ENCODE measurements at regions not wholly inside any gene's neighbourhood (a gene's known extent, or its start where the extent isn't known, plus 50 kb on each side); places are given as distances from the start of the nearest gene placed in this dataset.

- Histone ChIP-seq H3K27me3 (ENCODE audit: control insufficient read depth, extremely low read depth, insufficient read depth, low read length) (no peaks in the 10 kb centered on the region), H4K20me1 (ENCODE audit: control insufficient read depth, extremely low read depth, insufficient read depth, low read length) (no peaks in the 10 kb centered on the region), H3K27ac (ENCODE audit: control insufficient read depth, insufficient read depth, low read length) (no peak overlapping the region), H3K9ac (ENCODE audit: control insufficient read depth, extremely low read depth, insufficient read depth, low read length) (no peak overlapping the region), H2AFZ (ENCODE audit: control insufficient read depth, low read length) (no peak overlapping the region), H3K36me3 (ENCODE audit: control insufficient read depth in 2 of 2, extremely low read depth in 1 of 2, insufficient read depth in 2 of 2, low read length in 2 of 2) (no peaks in the 10 kb centered on the region), H3K4me2 (ENCODE audit: control insufficient read depth, extremely low read depth, insufficient read depth, low read depth, low read length) (no peak overlapping the region), H3K9me1 (ENCODE audit: control insufficient read depth, extremely low read depth, insufficient read depth, low read length) (no peaks in the 10 kb centered on the region), H3K9me3 (ENCODE audit: control insufficient read depth, low read depth, low read length) (no peaks in the 10 kb centered on the region), H3K4me1 (ENCODE audit: control insufficient read depth, extremely low read depth, insufficient read depth, low read length) (no peaks in the 10 kb centered on the region), H3K79me2 (ENCODE audit: control insufficient read depth, insufficient read depth, low read length) (no peaks in the 10 kb centered on the region), H3K4me3 (ENCODE audit: control insufficient read depth in 2 of 3, extremely low read depth in 1 of 3, insufficient read depth in 2 of 3, low read depth in 1 of 3, low read length in 3 of 3) (no peak overlapping the region)
- no peak for TF ChIP-seq EZH2 (IDR thresholded peaks at IDR 0.05; ENCODE audit: low read length)
- FAIRE-seq (no peak), DNase-seq (ENCODE audit: low read depth, low spot score) (no peak)
- dilution Hi-C loops (cut with MboI; ENCODE audit: extremely low pct_ligation_motif_present, low sequenced_read_pairs): no loop called here
Measured at GRCh38 chr14:22399776-22400175, 189.2 kb downstream of the DAD1 start.

GRCh38 chr14:22397221-22397737 lies 191.7 kb downstream of the DAD1 start:
- Histone ChIP-seq H3K4me3 (ENCODE audit: control insufficient read depth in 2 of 3, extremely low read depth in 1 of 3, insufficient read depth in 2 of 3, low read depth in 1 of 3, low read length in 3 of 3) (no peak overlapping the region), H3K79me2 (ENCODE audit: control insufficient read depth, insufficient read depth, low read length) (no peaks in the 10 kb centered on the region), H4K20me1 (ENCODE audit: control insufficient read depth, extremely low read depth, insufficient read depth, low read length) (no peaks in the 10 kb centered on the region), H3K27me3 (ENCODE audit: control insufficient read depth, extremely low read depth, insufficient read depth, low read length) (no peaks in the 10 kb centered on the region), H3K27ac (ENCODE audit: control insufficient read depth, insufficient read depth, low read length) (no peak overlapping the region), H3K9me1 (ENCODE audit: control insufficient read depth, extremely low read depth, insufficient read depth, low read length) (no peaks in the 10 kb centered on the region), H3K9ac (ENCODE audit: control insufficient read depth, extremely low read depth, insufficient read depth, low read length) (no peak overlapping the region), H3K36me3 (ENCODE audit: control insufficient read depth in 2 of 2, extremely low read depth in 1 of 2, insufficient read depth in 2 of 2, low read length in 2 of 2) (no peaks in the 10 kb centered on the region), H2AFZ (ENCODE audit: control insufficient read depth, low read length) (no peak overlapping the region), H3K4me1 (ENCODE audit: control insufficient read depth, extremely low read depth, insufficient read depth, low read length) (peaks cover under 1% of the 10 kb centered on the region), H3K9me3 (ENCODE audit: control insufficient read depth, low read depth, low read length) (no peaks in the 10 kb centered on the region), H3K4me2 (ENCODE audit: control insufficient read depth, extremely low read depth, insufficient read depth, low read depth, low read length) (no peak overlapping the region)
- DNase-seq (ENCODE audit: low read depth, low spot score) (no peak), FAIRE-seq (no peak)
- dilution Hi-C loops (cut with MboI; ENCODE audit: extremely low pct_ligation_motif_present, low sequenced_read_pairs): no loop called here
- TF ChIP-seq CTCF (optimal IDR thresholded peaks at IDR 0.05 in 1 of 3, IDR thresholded peaks at IDR 0.05 in 1 of 3, conservative IDR thresholded peaks at IDR 0.05 in 1 of 3; ENCODE audit: extremely low read depth in 1 of 3, insufficient read depth in 2 of 3, low read length in 3 of 3) (no peak), EZH2 (IDR thresholded peaks at IDR 0.05; ENCODE audit: low read length) (no peak)

GRCh38 chr14:22395803-22396202 lies 193.2 kb downstream of the DAD1 start:
- TF ChIP-seq CTCF (optimal IDR thresholded peaks at IDR 0.05 in 1 of 3, IDR thresholded peaks at IDR 0.05 in 1 of 3, conservative IDR thresholded peaks at IDR 0.05 in 1 of 3; ENCODE audit: extremely low read depth in 1 of 3, insufficient read depth in 2 of 3, low read length in 3 of 3): no peak
- no peak for TF ChIP-seq EZH2 (IDR thresholded peaks at IDR 0.05; ENCODE audit: low read length)
- Histone ChIP-seq H3K79me2 (ENCODE audit: control insufficient read depth, insufficient read depth, low read length) (no peaks in the 10 kb centered on the region), H3K4me1 (ENCODE audit: control insufficient read depth, extremely low read depth, insufficient read depth, low read length) (peaks cover 12% of the 10 kb centered on the region), H3K4me3 (ENCODE audit: control insufficient read depth in 2 of 3, extremely low read depth in 1 of 3, insufficient read depth in 2 of 3, low read depth in 1 of 3, low read length in 3 of 3) (no peak overlapping the region), H3K9ac (ENCODE audit: control insufficient read depth, extremely low read depth, insufficient read depth, low read length) (no peak overlapping the region), H3K4me2 (ENCODE audit: control insufficient read depth, extremely low read depth, insufficient read depth, low read depth, low read length) (no peak overlapping the region), H2AFZ (ENCODE audit: control insufficient read depth, low read length) (no peak overlapping the region), H4K20me1 (ENCODE audit: control insufficient read depth, extremely low read depth, insufficient read depth, low read length) (no peaks in the 10 kb centered on the region), H3K9me3 (ENCODE audit: control insufficient read depth, low read depth, low read length) (no peaks in the 10 kb centered on the region), H3K27ac (ENCODE audit: control insufficient read depth, insufficient read depth, low read length) (no peak overlapping the region), H3K9me1 (ENCODE audit: control insufficient read depth, extremely low read depth, insufficient read depth, low read length) (no peaks in the 10 kb centered on the region), H3K36me3 (ENCODE audit: control insufficient read depth in 2 of 2, extremely low read depth in 1 of 2, insufficient read depth in 2 of 2, low read length in 2 of 2) (no peaks in the 10 kb centered on the region), H3K27me3 (ENCODE audit: control insufficient read depth, extremely low read depth, insufficient read depth, low read length) (no peaks in the 10 kb centered on the region)
- dilution Hi-C loops (cut with MboI; ENCODE audit: extremely low pct_ligation_motif_present, low sequenced_read_pairs): no loop called here
- no peak for DNase-seq (ENCODE audit: low read depth, low spot score)
- FAIRE-seq: no peak
